GM12873 (cell line): ENCODE measurements at regions not wholly inside any gene's neighbourhood (a gene's known extent, or its start where the extent isn't known, plus 50 kb on each side); places are given as distances from the start of the nearest gene placed in this dataset.

ENCODE experiments used
- CTCF ChIP-seq: IDR thresholded peaks from 2 replicates; pipeline ENCODE4 v1.5.1; 2012; ENCODE audit warnings: low read depth, mild to moderate bottlenecking, moderate library complexity, low read length, control low read depth; ENCODE audit not compliant: insufficient read depth; ENCODE audit errors: missing control alignments

- TF ChIP-seq CTCF = no peak
Observed at GRCh38 chr10:10712155-10712704, 305.4 kb upstream of the CELF2 start.

- TF ChIP-seq CTCF = no peak
Observed at GRCh38 chr10:10714327-10714726, 303.3 kb upstream of the CELF2 start.

- no peak for TF ChIP-seq CTCF
Observed at GRCh38 chr10:10716972-10717371, 300.7 kb upstream of the CELF2 start.

- TF ChIP-seq CTCF = no peak
Observed at GRCh38 chr10:10722422-10722821, 295.2 kb upstream of the CELF2 start.

GRCh38 chr10:10725196-10725595 is 292.5 kb upstream of the CELF2 start:
- no peak for TF ChIP-seq CTCF

- TF ChIP-seq CTCF = no peak
Observed at GRCh38 chr10:10726101-10726500, 291.6 kb upstream of the CELF2 start.

- no peak for TF ChIP-seq CTCF
Observed at GRCh38 chr10:10727812-10728211, 289.9 kb upstream of the CELF2 start.
